ENCODE measurements at regions not wholly inside any gene's neighbourhood (a gene's known extent, or its start where the extent isn't known, plus 50 kb on each side); places are given as distances from the start of the nearest gene placed in this dataset.

- no peak overlapping the region for H3K14ac ChIP-seq (ENCODE audit: insufficient read length)
- no peaks in the 10 kb centered on the region for H4K20me1 ChIP-seq (replicated peaks in 1 of 2; ENCODE audit: control insufficient read depth in 1 of 2, insufficient read depth in 2 of 2, low read length in 2 of 2)
- no peak overlapping the region for H2BK12ac ChIP-seq (ENCODE audit: low read depth, low read length)
- H2AFZ ChIP-seq (ENCODE audit: low read length) = no peak overlapping the region
- POLR2A ChIA-PET (ENCODE audit: partially characterized antibody) = no interaction called here
- no peak overlapping the region for H3K4me2 ChIP-seq (ENCODE audit: insufficient read depth in 1 of 2, low read depth in 2 of 2, low read length in 2 of 2)
- CTCF ChIA-PET (ENCODE audit: partially characterized antibody) = interaction anchor here (0.8 to 1.6 kb wide), 2 partner anchors 79 to 84 kb away, joined by 4 to 8 read pairs; no protein-coding TSS in a partner anchor
- H3K56ac ChIP-seq (replicated peaks; ENCODE audit: insufficient read length, low read depth, low read length) = no peak overlapping the region
- H3K27ac ChIP-seq (ENCODE audit: low read depth, low read length) = no peak overlapping the region
- no peak overlapping the region for H2BK20ac ChIP-seq (ENCODE audit: low read length)
- H3K23ac ChIP-seq (ENCODE audit: insufficient read length) = no peak overlapping the region
- no peak overlapping the region for H3K4me3 ChIP-seq (ENCODE audit: extremely low read depth in 1 of 4, insufficient read depth in 2 of 4, low read depth in 3 of 4, low read length in 4 of 4)
- H3K79me2 ChIP-seq (ENCODE audit: control insufficient read depth in 1 of 2, insufficient read depth in 2 of 2, low read length in 2 of 2) = no peaks in the 10 kb centered on the region
- no peak overlapping the region for H4K5ac ChIP-seq (ENCODE audit: insufficient read length, low read depth, low read length)
- H4K8ac ChIP-seq (ENCODE audit: extremely low read depth, insufficient read depth, low read length) = no peak overlapping the region
- no peak for DNase-seq (ENCODE audit: low read depth in 1 of 2, low spot score in 2 of 2)
- no peak overlapping the region for H3K18ac ChIP-seq (ENCODE audit: extremely low read depth, low read length)
- FAIRE-seq = no peak
- H3K9me3 ChIP-seq (ENCODE audit: insufficient read depth in 2 of 2, low read depth in 1 of 2, low read length in 1 of 2) = no peaks in the 10 kb centered on the region
- H3K9ac ChIP-seq (replicated peaks in 1 of 4; ENCODE audit: extremely low read depth in 1 of 4, low read depth in 3 of 4, low read length in 3 of 4) = no peak overlapping the region
- no peak overlapping the region for H2AK5ac ChIP-seq (ENCODE audit: low read depth, low read length)
- no peak overlapping the region for H2BK15ac ChIP-seq (ENCODE audit: low read length)
- H3K4ac ChIP-seq (replicated peaks; ENCODE audit: insufficient read length, low read depth, low read length) = no peak overlapping the region
- no peak for TF ChIP-seq SP1 (IDR thresholded peaks at IDR 0.05; ENCODE audit: low read depth, low read length)
- TF ChIP-seq, protein P1, sequence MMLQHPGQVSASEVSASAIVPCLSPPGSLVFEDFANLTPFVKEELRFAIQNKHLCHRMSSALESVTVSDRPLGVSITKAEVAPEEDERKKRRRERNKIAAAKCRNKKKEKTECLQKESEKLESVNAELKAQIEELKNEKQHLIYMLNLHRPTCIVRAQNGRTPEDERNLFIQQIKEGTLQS (IDR thresholded peaks at IDR 0.05; ENCODE audit: insufficient read depth, low read depth, low read length) = peak; percentile 19; the same call in 1 of the 2 replicates
- TF ChIP-seq, protein P2, sequence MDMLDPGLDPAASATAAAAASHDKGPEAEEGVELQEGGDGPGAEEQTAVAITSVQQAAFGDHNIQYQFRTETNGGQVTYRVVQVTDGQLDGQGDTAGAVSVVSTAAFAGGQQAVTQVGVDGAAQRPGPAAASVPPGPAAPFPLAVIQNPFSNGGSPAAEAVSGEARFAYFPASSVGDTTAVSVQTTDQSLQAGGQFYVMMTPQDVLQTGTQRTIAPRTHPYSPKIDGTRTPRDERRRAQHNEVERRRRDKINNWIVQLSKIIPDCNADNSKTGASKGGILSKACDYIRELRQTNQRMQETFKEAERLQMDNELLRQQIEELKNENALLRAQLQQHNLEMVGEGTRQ (IDR thresholded peaks at IDR 0.05; ENCODE audit: low read length) = peak; percentile 47
- no peaks in the 10 kb centered on the region for H3K36me3 ChIP-seq (ENCODE audit: control insufficient read depth in 2 of 4, insufficient read depth in 4 of 4, low read length in 3 of 4)
- no peaks in the 10 kb centered on the region for H3K79me1 ChIP-seq (ENCODE audit: low read depth, low read length)
- 91% methylated on average over 11 of the region's 11 CpGs; no CpG with 5 or more reads in 1 of the 2 experiments for WGBS, 2 experiments (ENCODE audit: extremely low coverage in 1 of 2, insufficient coverage in 1 of 2, insufficient read length in 1 of 2, insufficient replicate concordance in 2 of 2, low coverage in 1 of 2, low lambda C conversion rate in 2 of 2, missing lambda C conversion rate in 1 of 2)
- H3K23me2 ChIP-seq (ENCODE audit: low read depth, low read length) = no peaks in the 10 kb centered on the region
- no peaks in the 10 kb centered on the region for H3K27me3 ChIP-seq (replicated peaks in 1 of 4; ENCODE audit: control insufficient read depth in 3 of 4, extremely low read depth in 1 of 4, insufficient read depth in 3 of 4, low read length in 3 of 4)
- 0 out of 7 replicates have a peak, but pooled peaks cover 0 to 2% (median 0%) of the 10 kb centered on the region in 4 experiments for H3K4me1 ChIP-seq (replicated peaks in 1 of 4; ENCODE audit: control insufficient read depth in 3 of 4, insufficient read depth in 4 of 4, low read length in 3 of 4)
- no peak overlapping the region for H4K91ac ChIP-seq (replicated peaks; ENCODE audit: insufficient read length, low read length)
- no peak overlapping the region for H2BK5ac ChIP-seq (ENCODE audit: low read depth, low read length)
- H2BK120ac ChIP-seq (replicated peaks; ENCODE audit: low read depth, low read length) = no peak overlapping the region
These were observed 126.7 kb downstream of the MTHFS start for GRCh38 chr15:79769933-79770759.

Data from H1 (cell line).